Motor neuron (in vitro differentiated cells): ENCODE measurements at regions not wholly inside any gene's neighbourhood (a gene's known extent, or its start where the extent isn't known, plus 50 kb on each side); places are given as distances from the start of the nearest gene placed in this dataset.
"Not testable (repeated sequence)": the region's sequence is repeated elsewhere in the genome, so short reads cannot be mapped to it uniquely, and the experiment has no call there.

Experiments
- ATAC-seq, 8 experiments: fragments of 200-7000 bp; cut with Tn5 transposase; replicated peaks in 6 of 8; 2 replicates each; pipeline ENCODE4 v1.8.0; 2021; ENCODE audit warnings: mild to moderate bottlenecking in 8 of 8, moderate library complexity in 8 of 8
- H3K27ac ChIP-seq, 2 donors: fragments of 250-450 bp; sonication (Bioruptor Pico); 2 replicates each; pipeline ENCODE4 v1.9.0; 2021; ENCODE audit warnings: antibody characterized with exemption in 2 of 2, mild to moderate bottlenecking in 2 of 2, moderate library complexity in 1 of 2
- H3K4me1 ChIP-seq, 2 donors: fragments of 250-450 bp; sonication (Bioruptor Pico); replicated peaks in 1 of 2; 2 replicates each; pipeline ENCODE4 v1.6.1; 2021; ENCODE audit warnings: antibody characterized with exemption in 2 of 2, mild to moderate bottlenecking in 2 of 2, moderate library complexity in 1 of 2
- H3K4me3 ChIP-seq, 5 donors: fragments of 250-450 bp; sonication (Bioruptor Pico); 2 replicates each; pipeline ENCODE4 v1.9.0; 2021; ENCODE audit warnings: antibody characterized with exemption in 5 of 5, mild to moderate bottlenecking in 5 of 5, moderate library complexity in 4 of 5
- WGBS, 10 experiments: fragments of 450-650 bp; shearing (Covaris generic); methylation state at CpG; one replicate each; pipeline ENCODE4 v1.0.0; 2022; 5-methylcytosine and 5-hydroxymethylcytosine counted together
- in situ Hi-C, 9 experiments: fragments of 400-800 bp; cut with MboI; loops; one replicate each; pipeline ENCODE4 v1.15.0; 2021; ENCODE audit warnings: low sequenced_read_pairs in 9 of 9, low pct_unique_long_range_greater_than_20kb in 2 of 9; ENCODE audit not compliant: unreplicated experiment in 9 of 9

- WGBS, 10 experiments = 0 to 83% (median 73%) methylated on average over 1 to 2 of the region's 2 CpGs; no CpG with 5 or more reads in 1 of the 10 experiments
- peak in 1 of 8 experiments; percentile 16 for ATAC-seq
- Histone ChIP-seq H3K4me1 (no peaks in the 10 kb centered on the region), H3K27ac (no peak overlapping the region), H3K4me3 (no peak overlapping the region)
- in situ Hi-C loops = no loop called here
These were observed 816.6 kb downstream of the EPHA3 start for GRCh38 chr3:89923921-89924610.

- no peak for ATAC-seq
- Histone ChIP-seq H3K4me3 (no peak overlapping the region), H3K27ac (no peak overlapping the region), H3K4me1 (no peaks in the 10 kb centered on the region)
- in situ Hi-C loops = no loop called here
- WGBS, 10 experiments = 10 to 100% (median 80%) methylated on average over 2 to 3 of the region's 3 CpGs
These were observed 818.6 kb downstream of the EPHA3 start for GRCh38 chr3:89925976-89926375.

GRCh38 chr3:89932882-89933281 lies 825.5 kb downstream of the EPHA3 start:
- H3K4me1 ChIP-seq = no peaks in the 10 kb centered on the region
- in situ Hi-C loops = no loop called here
- WGBS, 10 experiments = 0 to 100% (median 80%) methylated on average over 1 to 5 of the region's 5 CpGs; no CpG with 5 or more reads in 5 of the 10 experiments

GRCh38 chr3:89944461-89944860 lies 837.0 kb downstream of the EPHA3 start:
- WGBS, 10 experiments = no CpG with 5 or more reads among the region's 14 CpGs
- in situ Hi-C loops, ATAC-seq, H3K4me1 ChIP-seq, H3K4me3 ChIP-seq, H3K27ac ChIP-seq: not testable (repeated sequence)

More at GRCh38 chr3:89932882-89933281, 825.5 kb downstream of the EPHA3 start:
- peak in 1 of 8 experiments; percentile 50 for ATAC-seq
- Histone ChIP-seq H3K4me3 (no peak overlapping the region), H3K27ac (no peak overlapping the region)

GRCh38 chr3:89946884-89947283 lies 839.5 kb downstream of the EPHA3 start:
- Histone ChIP-seq H3K27ac (no peak overlapping the region), H3K4me3 (no peak overlapping the region), H3K4me1 (no peaks in the 10 kb centered on the region)
- in situ Hi-C loops = no loop called here
- peak in 3 of 8 experiments; percentile 50 to 82 (median 54) for ATAC-seq
- 0 to 80% (median 14%) methylated on average over 1 of the region's 1 CpG; no CpG with 5 or more reads in 7 of the 10 experiments for WGBS, 10 experiments

GRCh38 chr3:89947337-89947954 lies 840.0 kb downstream of the EPHA3 start:
- Histone ChIP-seq H3K4me3 (no peak overlapping the region), H3K27ac (no peak overlapping the region), H3K4me1 (no peaks in the 10 kb centered on the region)
- 0 to 96% (median 60%) methylated on average over 1 to 4 of the region's 5 CpGs; no CpG with 5 or more reads in 3 of the 10 experiments for WGBS, 10 experiments
- in situ Hi-C loops = no loop called here
- ATAC-seq = peak in 3 of 8 experiments; percentile 34 to 60 (median 59)

GRCh38 chr3:89948008-89948407 lies 840.6 kb downstream of the EPHA3 start:
- H3K4me3 ChIP-seq = no peak overlapping the region
- H3K27ac ChIP-seq = no peak overlapping the region
- no peaks in the 10 kb centered on the region for H3K4me1 ChIP-seq
- in situ Hi-C loops = no loop called here
- ATAC-seq = peak in 2 of 8 experiments; percentile 11 to 18

- no peak for ATAC-seq
- in situ Hi-C loops = no loop called here
- no peak overlapping the region for H3K27ac ChIP-seq
- 0 to 75% (median 0%) methylated on average over 1 of the region's 1 CpG; no CpG with 5 or more reads in 3 of the 10 experiments for WGBS, 10 experiments
- no peak overlapping the region for H3K4me3 ChIP-seq
- H3K4me1 ChIP-seq = no peaks in the 10 kb centered on the region
These were observed 843.4 kb downstream of the EPHA3 start for GRCh38 chr3:89950772-89951171.

- in situ Hi-C loops = no loop called here
- H3K27ac ChIP-seq = no peak overlapping the region
- no peaks in the 10 kb centered on the region for H3K4me1 ChIP-seq
- ATAC-seq = no peak
- no peak overlapping the region for H3K4me3 ChIP-seq
- WGBS, 10 experiments = 17 to 100% (median 93%) methylated on average over 1 to 3 of the region's 3 CpGs
These were observed 846.7 kb downstream of the EPHA3 start for GRCh38 chr3:89954137-89954536.

- ATAC-seq = peak in 4 of 8 experiments; percentile 18 to 93 (median 70)
- no peaks in the 10 kb centered on the region for H3K4me1 ChIP-seq
- in situ Hi-C loops = no loop called here
- H3K4me3 ChIP-seq = no peak overlapping the region
- no peak overlapping the region for H3K27ac ChIP-seq
These were observed 847.7 kb downstream of the EPHA3 start for GRCh38 chr3:89955156-89955555.

- Histone ChIP-seq H3K4me3 (no peak overlapping the region), H3K27ac (no peak overlapping the region), H3K4me1 (no peaks in the 10 kb centered on the region)
- 0 to 100% (median 60%) methylated on average over 1 to 2 of the region's 2 CpGs; no CpG with 5 or more reads in 4 of the 10 experiments for WGBS, 10 experiments
- in situ Hi-C loops = no loop called here
- ATAC-seq = no peak
These were observed 850.0 kb downstream of the EPHA3 start for GRCh38 chr3:89957451-89957850.

GRCh38 chr3:89958163-89958562 lies 850.7 kb downstream of the EPHA3 start:
- H3K4me1 ChIP-seq, H3K4me3 ChIP-seq, in situ Hi-C loops, ATAC-seq, H3K27ac ChIP-seq: not testable (repeated sequence)
- WGBS, 10 experiments = no CpG with 5 or more reads among the region's 9 CpGs

GRCh38 chr3:89964347-89964746 lies 856.9 kb downstream of the EPHA3 start:
- no peak for ATAC-seq
- in situ Hi-C loops = no loop called here
- no peak overlapping the region for H3K27ac ChIP-seq
- no peak overlapping the region for H3K4me3 ChIP-seq
- H3K4me1 ChIP-seq = no peaks in the 10 kb centered on the region
